DMS153 treated with DMSO at 0.1 percent for 48 hours (cell line): ENCODE measurements at regions not wholly inside any gene's neighbourhood (a gene's known extent, or its start where the extent isn't known, plus 50 kb on each side); places are given as distances from the start of the nearest gene placed in this dataset.
"Not testable (repeated sequence)": the region's sequence is repeated elsewhere in the genome, so short reads cannot be mapped to it uniquely, and the experiment has no call there.

ENCODE experiments used
- DNase-seq: peaks from one replicate; lab custom pipeline; 2025; ENCODE audit not compliant: unreplicated experiment; lab: John Stamatoyannopoulos, UW

- DNase-seq = no peak
Measured at GRCh38 chr20:58043236-58044140, 185.0 kb downstream of the ANKRD60 start.

GRCh38 chr20:58042591-58042990 lies 185.9 kb downstream of the ANKRD60 start:
- no peak for DNase-seq

- DNase-seq = no peak
Measured at GRCh38 chr20:58040447-58041290, 187.8 kb downstream of the ANKRD60 start.

- DNase-seq = no peak
Measured at GRCh38 chr20:58039274-58040092, 189.0 kb downstream of the ANKRD60 start.

GRCh38 chr20:58038123-58038654 lies 190.3 kb downstream of the ANKRD60 start:
- no peak for DNase-seq

GRCh38 chr20:58037631-58038030 lies 190.8 kb downstream of the ANKRD60 start:
- DNase-seq = no peak

GRCh38 chr20:58033026-58033536 lies 195.4 kb downstream of the ANKRD60 start:
- no peak for DNase-seq

- DNase-seq = no peak
Measured at GRCh38 chr20:58032599-58032998, 195.9 kb downstream of the ANKRD60 start.

GRCh38 chr20:58031350-58031749 lies 197.1 kb downstream of the ANKRD60 start:
- DNase-seq = not testable (repeated sequence)

- no peak for DNase-seq
Measured at GRCh38 chr20:58028123-58028522, 200.3 kb downstream of the ANKRD60 start.

GRCh38 chr20:58026361-58026760 lies 202.1 kb downstream of the ANKRD60 start:
- no peak for DNase-seq

- DNase-seq = no peak
Measured at GRCh38 chr20:58025233-58025632, 203.2 kb downstream of the ANKRD60 start.

GRCh38 chr20:58024241-58024721 lies 204.2 kb downstream of the ANKRD60 start:
- no peak for DNase-seq

GRCh38 chr20:58023781-58024180 lies 204.7 kb downstream of the ANKRD60 start:
- no peak for DNase-seq

- DNase-seq = no peak
Measured at GRCh38 chr20:58023346-58023745, 205.1 kb downstream of the ANKRD60 start.

- DNase-seq = no peak
Measured at GRCh38 chr20:58022711-58023110, 205.7 kb downstream of the ANKRD60 start.

GRCh38 chr20:58021481-58021880 lies 207.0 kb downstream of the ANKRD60 start:
- DNase-seq = no peak

GRCh38 chr20:58020656-58021454 lies 207.6 kb downstream of the ANKRD60 start:
- no peak for DNase-seq

- no peak for DNase-seq
Measured at GRCh38 chr20:58019850-58020625, 208.4 kb downstream of the ANKRD60 start.
